Brain microvascular endothelial cell (primary cell): ENCODE measurements at regions not wholly inside any gene's neighbourhood (a gene's known extent, or its start where the extent isn't known, plus 50 kb on each side); places are given as distances from the start of the nearest gene placed in this dataset.
A peak's percentile ranks its signal among the peaks of the same experiment; 100 is the strongest.

ENCODE experiments used
- DNase-seq: peaks from one replicate; pipeline ENCODE4 v3.0.0-alpha.2; 2020
- H3K27ac ChIP-seq: fragments of 250-450 bp; sonication (Bioruptor Pico); 2 replicates; pipeline ENCODE4 v1.5.1; 2020; ENCODE audit warnings: mild to moderate bottlenecking, moderate library complexity
- H3K27me3 ChIP-seq: fragments of 250-450 bp; sonication (Bioruptor Pico); replicated peaks from 2 replicates; pipeline ENCODE4 v1.5.1; 2020; ENCODE audit warnings: mild to moderate bottlenecking
- H3K36me3 ChIP-seq: fragments of 250-450 bp; sonication (Bioruptor Pico); replicated peaks from 2 replicates; pipeline ENCODE4 v1.5.1; 2020; ENCODE audit warnings: mild to moderate bottlenecking
- H3K4me3 ChIP-seq: 2 replicates; pipeline ENCODE4 v1.5.1; 2011; ENCODE audit warnings: low read depth, mild to moderate bottlenecking, control low read depth, low read length, moderate library complexity
- in situ Hi-C: cut with HindIII; loops from 2 replicates; pipeline ENCODE4 v1.10.0; 2017; ENCODE audit warnings: low sequenced_read_pairs, low pct_ligation_motif_present
- TF ChIP-seq, protein P1 (sequence below): IDR thresholded peaks from 2 replicates; pipeline ENCODE4 v1.5.1; 2011; ENCODE audit warnings: low read depth, mild to moderate bottlenecking, moderate library complexity, low read length, control low read depth, inconsistent platforms; ENCODE audit errors: missing control alignments

DNA sequence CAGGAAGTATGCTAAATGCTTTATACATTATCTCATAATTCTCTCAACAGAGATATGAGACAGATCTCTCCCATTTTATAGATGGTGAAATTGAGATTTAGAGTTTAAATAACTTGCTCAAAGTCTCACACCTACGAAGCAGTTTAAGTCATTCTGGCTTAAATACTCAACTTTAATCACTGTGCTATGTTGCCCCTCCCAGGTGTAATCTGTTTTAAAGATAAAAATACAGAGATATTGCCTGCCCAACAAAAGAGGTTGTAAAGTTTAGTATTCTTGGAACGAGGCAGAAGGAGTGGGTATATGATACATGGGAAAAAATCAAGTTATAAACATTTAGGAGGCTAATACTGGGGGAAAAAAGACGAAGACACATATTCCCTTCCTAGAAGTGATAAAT lies 156.8 kb upstream of the LRIG3 start:
- H3K36me3 ChIP-seq, result no peaks in the 10 kb centered on the region

DNA sequence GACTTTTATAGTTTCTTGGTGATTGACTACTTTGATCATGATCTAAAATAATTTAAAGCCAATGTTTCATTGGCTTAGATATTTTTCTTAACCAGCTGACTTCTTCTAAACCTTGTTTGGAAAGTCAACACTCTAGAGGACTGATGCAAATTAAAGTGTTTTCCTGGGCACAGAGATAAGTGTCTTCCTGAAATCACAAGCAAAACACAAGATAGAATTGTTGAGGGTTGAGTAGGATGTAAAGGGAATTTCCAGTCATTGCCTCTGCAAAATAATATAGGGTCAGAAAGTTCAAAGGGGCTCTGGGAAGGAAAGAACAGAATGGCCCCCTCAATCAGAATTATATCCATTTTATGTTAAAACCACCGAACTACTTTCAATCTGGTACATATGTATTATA lies 156.3 kb upstream of the LRIG3 start:
- Histone ChIP-seq H3K27ac (no peak overlapping the region), H3K4me3 (no peak overlapping the region), H3K27me3 (no peaks in the 10 kb centered on the region), H3K36me3 (no peaks in the 10 kb centered on the region)
- in situ Hi-C loops, result loop anchor here (25.0 kb wide), 1 partner anchor 539 kb away; no protein-coding TSS in a partner anchor
- TF ChIP-seq, protein P1, sequence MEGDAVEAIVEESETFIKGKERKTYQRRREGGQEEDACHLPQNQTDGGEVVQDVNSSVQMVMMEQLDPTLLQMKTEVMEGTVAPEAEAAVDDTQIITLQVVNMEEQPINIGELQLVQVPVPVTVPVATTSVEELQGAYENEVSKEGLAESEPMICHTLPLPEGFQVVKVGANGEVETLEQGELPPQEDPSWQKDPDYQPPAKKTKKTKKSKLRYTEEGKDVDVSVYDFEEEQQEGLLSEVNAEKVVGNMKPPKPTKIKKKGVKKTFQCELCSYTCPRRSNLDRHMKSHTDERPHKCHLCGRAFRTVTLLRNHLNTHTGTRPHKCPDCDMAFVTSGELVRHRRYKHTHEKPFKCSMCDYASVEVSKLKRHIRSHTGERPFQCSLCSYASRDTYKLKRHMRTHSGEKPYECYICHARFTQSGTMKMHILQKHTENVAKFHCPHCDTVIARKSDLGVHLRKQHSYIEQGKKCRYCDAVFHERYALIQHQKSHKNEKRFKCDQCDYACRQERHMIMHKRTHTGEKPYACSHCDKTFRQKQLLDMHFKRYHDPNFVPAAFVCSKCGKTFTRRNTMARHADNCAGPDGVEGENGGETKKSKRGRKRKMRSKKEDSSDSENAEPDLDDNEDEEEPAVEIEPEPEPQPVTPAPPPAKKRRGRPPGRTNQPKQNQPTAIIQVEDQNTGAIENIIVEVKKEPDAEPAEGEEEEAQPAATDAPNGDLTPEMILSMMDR, result no peak
- DNase-seq, result no peak

More for the DNA sequence above, 156.8 kb upstream of the LRIG3 start:
- H3K27ac ChIP-seq, result no peak overlapping the region
- TF ChIP-seq, protein P1, result no peak
- in situ Hi-C loops, result loop anchor here (25.0 kb wide), 1 partner anchor 540 kb away; no protein-coding TSS in a partner anchor
- no peak overlapping the region for H3K4me3 ChIP-seq
- DNase-seq, result no peak
- H3K27me3 ChIP-seq, result no peaks in the 10 kb centered on the region

DNA sequence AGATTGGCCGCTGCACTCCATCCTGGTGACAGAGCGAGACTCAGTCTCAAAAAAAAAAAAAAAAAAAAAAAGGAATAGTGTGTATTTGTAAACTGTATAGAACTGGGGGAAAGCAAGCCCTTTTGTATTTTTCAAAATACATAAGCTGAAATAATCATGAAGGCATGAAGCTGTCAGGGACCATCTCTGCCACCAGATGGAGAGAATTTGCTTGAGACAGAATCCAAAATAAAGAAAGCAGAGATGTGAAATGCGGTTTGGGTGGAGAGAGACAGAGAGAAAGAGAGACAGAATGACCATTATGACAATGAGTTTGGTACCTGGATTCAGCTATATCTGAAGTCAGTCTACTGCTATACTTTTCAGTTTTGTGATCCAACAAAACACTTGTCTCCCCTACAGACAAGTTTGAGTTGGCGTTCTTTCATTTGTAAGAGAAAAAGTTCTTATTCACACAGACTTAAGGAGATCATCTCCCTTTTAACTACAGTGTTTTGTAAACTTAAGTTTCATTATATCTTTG lies 155.7 kb upstream of the LRIG3 start:
- Histone ChIP-seq H3K27me3 (no peaks in the 10 kb centered on the region), H3K4me3 (no peak overlapping the region), H3K36me3 (no peaks in the 10 kb centered on the region), H3K27ac (no peak overlapping the region)
- no peak for DNase-seq
- TF ChIP-seq, protein P1, result peak; percentile 37
- in situ Hi-C loops, result loop anchor here (25.0 kb wide), 1 partner anchor 539 kb away; no protein-coding TSS in a partner anchor

DNA sequence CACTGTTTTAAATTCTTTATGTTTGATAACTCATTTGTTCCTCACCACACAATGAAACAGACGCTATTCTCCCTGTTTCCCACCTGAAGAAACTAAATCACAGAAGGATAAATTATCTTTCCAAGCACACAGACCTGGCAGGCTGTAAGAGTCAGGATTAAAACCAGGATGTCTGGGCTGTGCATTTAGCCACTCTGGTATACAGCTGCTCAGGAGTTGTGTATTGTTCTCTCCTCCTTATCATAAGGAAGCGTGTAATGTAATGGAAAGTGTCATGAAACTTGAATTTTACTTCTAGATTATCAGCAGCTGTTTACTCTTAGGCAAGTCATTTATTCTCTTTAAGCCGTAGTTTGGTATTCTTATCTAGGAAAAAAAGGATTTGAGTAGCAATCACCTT lies 154.8 kb upstream of the LRIG3 start:
- TF ChIP-seq, protein P1, result no peak
- Histone ChIP-seq H3K4me3 (no peak overlapping the region), H3K36me3 (no peaks in the 10 kb centered on the region), H3K27ac (no peak overlapping the region), H3K27me3 (no peaks in the 10 kb centered on the region)
- in situ Hi-C loops, result loop anchor here (25.0 kb wide), 1 partner anchor 538 kb away; no protein-coding TSS in a partner anchor
- DNase-seq, result no peak

DNA sequence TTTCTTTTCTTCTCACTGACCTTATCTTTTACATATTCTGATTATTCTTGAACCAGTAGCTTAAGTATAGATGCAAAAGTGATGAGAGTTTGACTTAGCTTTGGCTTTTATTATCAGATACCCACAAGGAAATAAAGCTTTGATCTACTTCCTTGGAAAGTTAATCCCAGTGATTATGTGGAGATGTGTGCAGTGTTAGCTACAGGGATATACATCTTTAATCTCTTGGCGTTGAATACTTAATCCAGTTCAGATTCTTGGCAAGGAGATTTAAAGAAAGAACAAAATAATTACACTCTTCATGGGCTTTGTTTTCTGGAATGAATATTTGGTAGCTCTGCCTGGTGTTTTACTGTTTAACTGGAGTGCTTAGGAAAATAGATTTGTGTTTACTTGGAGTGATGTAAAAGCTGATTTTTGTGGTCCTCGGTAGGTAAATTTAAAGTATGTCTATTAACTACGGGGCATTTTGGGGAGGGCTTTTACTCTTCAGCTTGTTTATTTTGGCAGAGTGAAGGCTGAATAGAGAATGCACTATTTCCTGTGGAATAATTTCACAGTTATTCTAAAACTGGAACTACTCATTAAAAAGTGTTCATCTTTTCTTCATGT lies 150.1 kb upstream of the LRIG3 start:
- Histone ChIP-seq H3K36me3 (no peaks in the 10 kb centered on the region), H3K4me3 (no peak overlapping the region), H3K27me3 (no peaks in the 10 kb centered on the region), H3K27ac (peak overlapping the region; percentile 27)
- TF ChIP-seq, protein P1, result no peak
- in situ Hi-C loops, result no loop called here
- DNase-seq, result no peak
